HG02642 (cell line): ENCODE measurements at regions not wholly inside any gene's neighbourhood (a gene's known extent, or its start where the extent isn't known, plus 50 kb on each side); places are given as distances from the start of the nearest gene placed in this dataset.

ENCODE experiments used
- ATAC-seq: cut with Tn5 transposase; IDR thresholded peaks from one replicate; pipeline ENCODE4 v1.9.1; 2021; ENCODE audit warnings: mild to moderate bottlenecking; ENCODE audit not compliant: unreplicated experiment, poor library complexity

- ATAC-seq = no peak
These were observed 911.6 kb downstream of the EFNA5 start for GRCh38 chr5:106759152-106759551.

DNA sequence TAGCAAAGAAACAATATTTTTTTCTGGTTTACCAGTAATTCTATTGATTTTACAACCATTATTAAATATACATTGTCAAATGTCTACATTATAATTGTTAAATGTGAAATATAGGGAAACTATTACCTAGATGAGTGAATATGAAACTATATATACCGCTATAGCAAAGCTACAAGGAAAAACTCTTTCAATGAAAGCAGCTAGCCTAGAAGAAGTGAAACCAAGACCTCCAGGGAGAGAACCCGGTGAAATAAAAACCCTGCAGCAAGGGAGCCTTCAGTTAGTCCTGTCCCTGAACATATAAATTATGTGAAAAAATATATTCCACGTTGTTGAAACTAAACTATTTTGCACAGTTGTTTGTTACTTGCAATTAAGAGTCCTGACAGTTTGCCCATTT, 913.1 kb downstream of the EFNA5 start:
- ATAC-seq = no peak

DNA sequence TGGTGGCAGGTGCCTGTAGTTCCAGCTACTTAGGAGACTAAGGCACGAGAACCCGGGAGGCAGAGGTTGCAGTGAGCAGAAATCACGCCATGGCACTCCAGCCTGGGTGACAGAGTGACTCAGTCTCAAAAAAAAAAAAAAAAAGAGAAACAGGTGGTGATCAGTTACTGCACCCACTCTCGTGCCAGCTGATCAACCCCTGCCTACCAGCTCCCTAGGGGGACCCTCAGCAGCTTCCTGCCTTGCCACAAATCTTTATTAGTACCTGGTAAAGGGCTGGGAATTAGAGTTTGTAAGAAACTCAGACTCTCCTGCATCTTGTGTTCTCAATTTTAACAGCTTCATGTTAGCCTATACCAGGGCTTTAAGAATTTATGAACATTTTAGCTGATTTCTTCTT, 914.9 kb downstream of the EFNA5 start:
- ATAC-seq = no peak

GRCh38 chr5:106755066-106755465, 915.7 kb downstream of the EFNA5 start:
- no peak for ATAC-seq

DNA sequence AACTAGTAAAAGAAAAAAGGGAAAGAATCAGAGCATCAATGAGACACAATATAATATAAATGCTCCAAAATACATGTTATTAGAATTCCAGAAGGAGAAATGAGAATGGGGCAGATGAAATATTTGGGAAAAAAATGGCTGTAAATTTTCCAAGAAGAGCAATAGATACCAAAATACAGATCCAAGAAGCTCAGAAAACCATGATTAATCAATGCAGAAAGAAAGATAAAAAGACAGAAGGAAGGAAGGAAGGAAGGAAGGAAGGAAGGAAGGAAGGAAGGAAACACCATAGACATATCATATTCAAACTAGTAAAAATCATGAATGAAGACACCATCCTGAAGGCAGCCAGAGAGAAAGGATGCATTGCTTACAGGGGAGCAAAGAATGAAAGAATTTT, 920.9 kb downstream of the EFNA5 start:
- ATAC-seq = no peak

- ATAC-seq = no peak
These were observed 931.6 kb downstream of the EFNA5 start for GRCh38 chr5:106739127-106739526.

DNA sequence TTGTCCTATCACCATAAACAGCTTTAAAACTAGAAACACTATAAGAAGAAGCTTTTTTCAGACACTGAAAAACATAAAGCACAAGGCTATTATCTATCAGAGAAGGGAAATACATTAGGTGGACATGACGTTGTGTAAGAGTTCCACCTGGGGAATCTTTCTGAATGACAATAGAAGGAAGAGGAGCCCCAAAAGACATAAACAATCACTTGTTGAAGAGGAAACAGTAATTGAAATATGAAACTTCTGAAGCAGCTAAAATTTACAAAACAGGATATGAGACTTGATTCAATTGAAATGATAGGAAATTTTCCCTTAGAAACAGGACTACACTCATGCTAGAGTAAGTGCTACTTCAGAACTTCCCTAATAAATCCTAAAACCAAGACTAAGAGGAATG, 933.6 kb downstream of the EFNA5 start:
- ATAC-seq = no peak

DNA sequence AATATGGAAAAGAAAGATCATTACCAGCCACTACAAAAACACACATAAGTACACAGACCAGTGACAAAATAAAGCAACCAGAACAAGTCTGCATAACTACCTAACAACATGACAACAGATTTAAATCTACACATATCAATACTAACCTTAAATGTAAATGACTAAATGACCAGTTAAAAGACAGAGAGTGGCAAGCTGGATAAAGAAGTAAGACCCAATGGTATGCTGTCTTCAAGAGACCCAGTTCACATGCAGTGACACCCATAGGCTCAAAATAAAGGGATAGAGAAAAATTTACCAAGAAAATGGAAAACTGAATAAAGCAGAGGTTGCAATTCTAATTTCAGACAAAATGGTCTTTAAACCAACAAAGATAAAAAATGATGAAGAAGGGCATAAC, 938.1 kb downstream of the EFNA5 start:
- no peak for ATAC-seq

DNA sequence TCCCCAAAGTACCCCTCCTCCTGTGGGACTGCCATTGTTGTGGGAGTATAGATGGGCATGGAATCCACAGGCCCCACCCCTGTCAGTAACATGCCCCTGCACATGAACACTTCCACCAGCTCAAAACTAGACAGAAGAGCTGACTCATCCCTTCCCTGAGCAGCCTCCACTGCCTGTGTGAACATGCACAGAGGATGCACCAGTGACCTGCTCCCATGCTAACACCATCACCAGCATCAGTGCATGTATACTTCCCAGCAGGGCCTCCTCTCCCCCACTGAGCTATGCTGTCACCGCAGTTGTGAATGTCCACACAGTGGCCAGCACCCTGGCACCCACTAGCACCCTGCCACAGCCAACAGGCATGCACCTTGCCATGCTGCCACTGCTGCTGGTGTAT, 939.8 kb downstream of the EFNA5 start:
- no peak for ATAC-seq

GRCh38 chr5:106730506-106730905, 940.2 kb downstream of the EFNA5 start:
- no peak for ATAC-seq

DNA sequence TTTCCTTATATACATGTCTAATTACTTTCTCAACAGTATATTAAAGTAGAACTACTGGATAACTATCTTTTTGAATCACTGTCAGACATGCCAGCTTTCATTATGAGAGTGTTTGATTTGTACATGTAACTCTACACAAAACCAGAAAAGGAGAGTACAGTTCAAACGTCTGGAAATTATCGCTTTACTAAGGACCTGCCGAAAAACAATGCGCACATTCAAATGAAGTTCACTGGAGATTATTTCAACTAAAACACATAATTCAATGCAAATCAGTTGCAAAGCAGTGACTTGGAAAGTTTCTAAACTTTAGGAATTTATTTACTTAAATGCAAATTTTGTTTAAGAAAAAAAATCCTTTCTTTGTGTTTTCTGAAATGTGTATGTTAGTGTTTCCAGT, 942.5 kb downstream of the EFNA5 start:
- no peak for ATAC-seq

GRCh38 chr5:106727071-106727470, 943.7 kb downstream of the EFNA5 start:
- ATAC-seq = no peak

DNA sequence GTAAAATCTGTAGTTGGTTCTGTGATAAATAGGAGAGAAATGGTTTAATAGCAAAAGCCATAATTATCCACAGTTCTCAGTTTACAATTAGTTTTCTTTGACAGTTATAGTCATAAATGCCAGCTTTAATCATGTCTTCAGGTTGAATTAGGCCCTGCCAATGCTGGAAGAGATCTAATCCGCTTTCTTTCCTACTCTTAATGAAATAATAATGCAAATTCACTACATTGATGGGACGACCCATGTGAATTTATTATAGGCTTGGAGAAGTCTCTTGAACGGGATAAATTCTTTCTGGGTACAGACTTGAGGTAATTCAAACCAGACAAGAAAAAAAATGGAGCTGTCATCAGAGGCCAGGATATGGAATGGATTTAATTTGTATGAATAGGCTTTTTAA, 950.4 kb downstream of the EFNA5 start:
- no peak for ATAC-seq

DNA sequence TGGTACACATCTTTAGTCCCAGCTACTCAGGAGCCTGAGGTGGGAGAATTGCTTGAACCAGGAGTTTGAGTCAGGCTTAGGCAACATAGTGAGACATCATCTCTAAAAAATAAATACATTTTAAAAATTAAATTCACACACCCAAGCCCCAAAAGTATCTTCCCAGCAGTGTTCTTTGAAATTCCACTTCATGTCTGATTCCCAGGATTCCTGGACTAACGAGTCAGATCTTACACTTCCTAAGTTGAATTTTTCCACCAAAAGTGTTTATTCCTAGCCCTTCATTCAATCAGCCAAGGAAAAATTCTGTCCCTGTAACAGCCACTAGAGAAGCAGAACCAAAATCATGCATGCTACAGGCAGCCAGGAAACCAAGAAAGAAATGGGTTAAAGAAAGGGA, 970.9 kb downstream of the EFNA5 start:
- ATAC-seq = no peak

DNA sequence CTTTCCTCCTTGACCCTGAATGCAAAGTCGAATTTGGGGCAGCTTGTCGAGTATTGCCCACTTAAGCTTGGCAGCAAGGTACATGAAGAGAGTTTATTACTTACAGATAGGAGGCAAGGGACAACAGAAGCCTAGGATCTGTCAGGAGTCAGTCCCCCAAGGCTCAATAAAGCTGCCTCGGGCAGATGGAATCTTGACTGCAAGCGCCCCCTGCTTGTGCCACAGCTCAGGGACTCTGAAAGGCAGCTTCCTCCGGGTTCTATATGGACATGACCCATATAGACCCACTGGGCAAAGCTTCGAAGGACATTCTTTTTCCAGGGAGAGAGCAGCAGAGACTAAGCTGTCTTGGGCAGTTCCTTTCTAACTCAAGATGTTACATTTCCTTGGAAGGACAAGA, 971.5 kb downstream of the EFNA5 start:
- no peak for ATAC-seq

DNA sequence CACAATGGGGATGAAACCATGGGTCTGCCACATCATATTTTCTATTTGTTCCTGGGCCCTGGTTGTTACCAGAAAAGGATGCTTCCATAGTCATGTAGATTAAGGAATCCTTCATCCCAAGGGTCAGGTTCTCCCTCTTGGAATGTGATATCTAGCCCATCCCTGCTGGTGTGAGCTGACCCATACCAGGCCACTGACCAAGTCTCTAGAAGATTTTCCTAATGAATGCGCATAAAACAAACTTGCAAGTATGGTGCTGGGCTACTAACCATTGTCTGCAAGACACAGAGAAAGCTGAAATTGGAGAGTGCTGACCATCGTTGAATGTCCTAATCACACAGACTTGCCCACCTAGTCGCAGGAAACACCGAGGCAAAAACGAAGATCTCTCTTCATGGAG, 972.6 kb downstream of the EFNA5 start:
- no peak for ATAC-seq

GRCh38 chr5:106691701-106692100, 979.0 kb downstream of the EFNA5 start:
- no peak for ATAC-seq

GRCh38 chr5:106690585-106690984, 980.2 kb downstream of the EFNA5 start:
- ATAC-seq = no peak

- peak; percentile 48 for ATAC-seq
These were observed 990.4 kb downstream of the EFNA5 start for GRCh38 chr5:106680330-106680729.

DNA sequence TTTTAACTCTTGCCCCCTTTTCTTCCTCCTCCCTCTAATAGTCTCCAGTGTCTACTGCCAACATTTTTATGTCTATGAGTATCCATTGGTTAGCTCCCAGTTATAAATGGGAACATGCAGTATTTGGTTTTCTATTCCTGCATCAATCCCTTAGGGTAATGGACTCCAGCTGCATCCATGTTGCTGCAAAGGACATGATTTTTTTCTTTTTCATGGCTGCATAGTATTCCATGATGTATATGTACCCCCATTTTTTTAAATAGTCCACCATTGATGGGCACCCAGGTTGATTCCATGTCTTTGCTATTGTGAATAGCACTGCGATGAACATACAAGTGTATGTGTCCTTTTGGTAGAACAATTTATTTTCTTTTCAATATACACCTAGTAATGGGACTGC, 993.7 kb downstream of the EFNA5 start:
- ATAC-seq = no peak

- no peak for ATAC-seq
These were observed 995.0 kb downstream of the EFNA5 start for GRCh38 chr5:106675687-106676086.

- ATAC-seq = no peak
These were observed 996.8 kb downstream of the EFNA5 start for GRCh38 chr5:106673941-106674340.

GRCh38 chr5:106661866-106662265, 1008.9 kb downstream of the EFNA5 start:
- ATAC-seq = no peak
